HPDE6-E6E7 (cell line): ENCODE measurements at regions not wholly inside any gene's neighbourhood (a gene's known extent, or its start where the extent isn't known, plus 50 kb on each side); places are given as distances from the start of the nearest gene placed in this dataset.
A peak's percentile ranks its signal among the peaks of the same experiment; 100 is the strongest.

ENCODE experiments used
- DNase-seq: peaks from one replicate; pipeline ENCODE4 v3.0.0; 2011; ENCODE audit warnings: missing footprints; ENCODE audit errors: extremely low spot score

GRCh38 chr20:50426866-50427718 is 83.1 kb upstream of the PTPN1 start:
- DNase-seq = no peak

GRCh38 chr20:50427719-50428083 is 82.5 kb upstream of the PTPN1 start:
- DNase-seq = no peak

- DNase-seq = no peak
Measured at GRCh38 chr20:50428097-50428828, 81.9 kb upstream of the PTPN1 start.

GRCh38 chr20:50429412-50429811 is 80.8 kb upstream of the PTPN1 start:
- peak; percentile 59 for DNase-seq

GRCh38 chr20:50431066-50431450 is 79.1 kb upstream of the PTPN1 start:
- DNase-seq = peak; percentile 72

GRCh38 chr20:50433001-50433761 is 77.0 kb upstream of the PTPN1 start:
- DNase-seq = no peak

GRCh38 chr20:50434321-50434652 is 75.9 kb upstream of the PTPN1 start:
- DNase-seq = no peak

- DNase-seq = peak; percentile 58
Measured at GRCh38 chr20:50434653-50435396, 75.4 kb upstream of the PTPN1 start.

- no peak for DNase-seq
Measured at GRCh38 chr20:50435397-50436051, 74.7 kb upstream of the PTPN1 start.

GRCh38 chr20:50436052-50436656 is 74.0 kb upstream of the PTPN1 start:
- no peak for DNase-seq

GRCh38 chr20:50436696-50437095 is 73.5 kb upstream of the PTPN1 start:
- DNase-seq = no peak

GRCh38 chr20:50438986-50439407 is 71.2 kb upstream of the PTPN1 start:
- DNase-seq = peak; percentile 98

GRCh38 chr20:50439539-50440453 is 70.4 kb upstream of the PTPN1 start:
- no peak for DNase-seq

GRCh38 chr20:50442512-50442911 is 67.7 kb upstream of the PTPN1 start:
- no peak for DNase-seq

GRCh38 chr20:50445354-50446151 is 64.6 kb upstream of the PTPN1 start:
- DNase-seq = no peak

GRCh38 chr20:50446351-50447101 is 63.7 kb upstream of the PTPN1 start:
- DNase-seq = no peak

- no peak for DNase-seq
Measured at GRCh38 chr20:50447102-50447804, 62.9 kb upstream of the PTPN1 start.

GRCh38 chr20:50447817-50448216 is 62.4 kb upstream of the PTPN1 start:
- no peak for DNase-seq
